ENCODE measurements at regions not wholly inside any gene's neighbourhood (a gene's known extent, or its start where the extent isn't known, plus 50 kb on each side); places are given as distances from the start of the nearest gene placed in this dataset.

DNA sequence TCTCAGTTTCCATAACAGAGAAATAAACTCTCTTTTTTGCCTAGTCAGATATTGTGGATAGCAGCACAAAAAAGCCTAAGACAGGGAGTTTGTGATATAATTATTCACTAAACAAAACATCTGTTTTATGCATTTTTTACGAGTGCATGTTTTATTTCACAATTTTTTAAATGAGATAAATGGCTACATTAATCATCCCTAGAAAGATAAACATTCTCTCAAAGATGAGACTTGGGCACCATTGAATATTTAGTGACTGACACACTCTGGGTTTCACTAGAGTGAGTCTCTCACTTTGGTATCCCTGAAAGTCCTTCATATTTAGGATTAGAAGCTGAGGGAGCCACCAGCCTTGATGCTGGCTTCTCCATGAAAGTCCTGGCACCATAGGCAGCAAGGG lies 74.3 kb upstream of the LRCH1 start:
- H3K9me2 ChIP-seq: no peaks in the 10 kb centered on the region
- POLR2A ChIA-PET: no interaction called here
- no peaks in the 10 kb centered on the region for H4K20me1 ChIP-seq (ENCODE audit: insufficient read depth)
- H3K9me3 ChIP-seq: peaks cover 3% of the 10 kb centered on the region; the same call in 1 of the 2 replicates
- peaks cover 0 to 11% of the 10 kb centered on the region in 2 experiments; a peak in 1 of 4 replicates for H3K4me1 ChIP-seq (ENCODE audit: control insufficient read depth in 1 of 2, insufficient read depth in 2 of 2, low read depth in 1 of 2, low read length in 1 of 2)
- WGBS (ENCODE audit: low lambda C conversion rate): 41% methylated on average over 1 of the region's 1 CpG
- no peaks in the 10 kb centered on the region for H3F3A ChIP-seq (replicated peaks; ENCODE audit: insufficient read depth)
- H3K4me3 ChIP-seq (ENCODE audit: low read depth in 2 of 2, low read length in 1 of 2): no peak overlapping the region
- TF ChIP-seq SIN3A (IDR thresholded peaks at IDR 0.05; ENCODE audit: borderline replicate concordance, low read depth, low read length) (no peak), ELF1 (IDR thresholded peaks at IDR 0.05) (no peak), TEAD4 (IDR thresholded peaks at IDR 0.05; ENCODE audit: borderline replicate concordance, insufficient read depth) (no peak), GATA2 (CRISPR knock-in tag; IDR thresholded peaks at IDR 0.05) (no peak), RAD21 (IDR thresholded peaks at IDR 0.05; ENCODE audit: low read length) (no peak), FOSL2 (IDR thresholded peaks at IDR 0.05; ENCODE audit: borderline replicate concordance, low read depth) (no peak), IRF3 (IDR thresholded peaks at IDR 0.05; ENCODE audit: low read depth, low read length) (no peak), FOXM1 (IDR thresholded peaks at IDR 0.05; ENCODE audit: low read depth) (no peak), EZH2phosphoT487 (IDR thresholded peaks at IDR 0.05; ENCODE audit: borderline replicate concordance, low read depth) (no peak), TAF1 (IDR thresholded peaks at IDR 0.05; ENCODE audit: borderline replicate concordance, low read depth, low read length) (no peak), NFIC (IDR thresholded peaks at IDR 0.05; ENCODE audit: borderline replicate concordance) (no peak), ZBTB33 (IDR thresholded peaks at IDR 0.05; ENCODE audit: borderline replicate concordance, low read depth) (no peak), SMC3 (IDR thresholded peaks at IDR 0.05; ENCODE audit: low read depth, low read length) (no peak)
- TF ChIP-seq, protein P1, sequence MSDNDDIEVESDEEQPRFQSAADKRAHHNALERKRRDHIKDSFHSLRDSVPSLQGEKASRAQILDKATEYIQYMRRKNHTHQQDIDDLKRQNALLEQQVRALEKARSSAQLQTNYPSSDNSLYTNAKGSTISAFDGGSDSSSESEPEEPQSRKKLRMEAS (IDR thresholded peaks at IDR 0.05; ENCODE audit: low read depth): no peak
- TF ChIP-seq, protein P2, sequence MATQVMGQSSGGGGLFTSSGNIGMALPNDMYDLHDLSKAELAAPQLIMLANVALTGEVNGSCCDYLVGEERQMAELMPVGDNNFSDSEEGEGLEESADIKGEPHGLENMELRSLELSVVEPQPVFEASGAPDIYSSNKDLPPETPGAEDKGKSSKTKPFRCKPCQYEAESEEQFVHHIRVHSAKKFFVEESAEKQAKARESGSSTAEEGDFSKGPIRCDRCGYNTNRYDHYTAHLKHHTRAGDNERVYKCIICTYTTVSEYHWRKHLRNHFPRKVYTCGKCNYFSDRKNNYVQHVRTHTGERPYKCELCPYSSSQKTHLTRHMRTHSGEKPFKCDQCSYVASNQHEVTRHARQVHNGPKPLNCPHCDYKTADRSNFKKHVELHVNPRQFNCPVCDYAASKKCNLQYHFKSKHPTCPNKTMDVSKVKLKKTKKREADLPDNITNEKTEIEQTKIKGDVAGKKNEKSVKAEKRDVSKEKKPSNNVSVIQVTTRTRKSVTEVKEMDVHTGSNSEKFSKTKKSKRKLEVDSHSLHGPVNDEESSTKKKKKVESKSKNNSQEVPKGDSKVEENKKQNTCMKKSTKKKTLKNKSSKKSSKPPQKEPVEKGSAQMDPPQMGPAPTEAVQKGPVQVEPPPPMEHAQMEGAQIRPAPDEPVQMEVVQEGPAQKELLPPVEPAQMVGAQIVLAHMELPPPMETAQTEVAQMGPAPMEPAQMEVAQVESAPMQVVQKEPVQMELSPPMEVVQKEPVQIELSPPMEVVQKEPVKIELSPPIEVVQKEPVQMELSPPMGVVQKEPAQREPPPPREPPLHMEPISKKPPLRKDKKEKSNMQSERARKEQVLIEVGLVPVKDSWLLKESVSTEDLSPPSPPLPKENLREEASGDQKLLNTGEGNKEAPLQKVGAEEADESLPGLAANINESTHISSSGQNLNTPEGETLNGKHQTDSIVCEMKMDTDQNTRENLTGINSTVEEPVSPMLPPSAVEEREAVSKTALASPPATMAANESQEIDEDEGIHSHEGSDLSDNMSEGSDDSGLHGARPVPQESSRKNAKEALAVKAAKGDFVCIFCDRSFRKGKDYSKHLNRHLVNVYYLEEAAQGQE (IDR thresholded peaks at IDR 0.05; ENCODE audit: low read depth, low read length): no peak
- H3K79me2 ChIP-seq (ENCODE audit: insufficient read depth): no peaks in the 10 kb centered on the region
- H3K27me3 ChIP-seq (ENCODE audit: insufficient read depth): no peaks in the 10 kb centered on the region; the same call in 1 of the 2 replicates
- no peak for DNase-seq
- no peaks in the 10 kb centered on the region for H3K36me3 ChIP-seq (replicated peaks in 1 of 2; ENCODE audit: control insufficient read depth in 1 of 2, insufficient read depth in 2 of 2, low read length in 1 of 2)
- no peak overlapping the region for H3K27ac ChIP-seq (ENCODE audit: low read depth in 2 of 2, low read length in 1 of 2)
- H3K9ac ChIP-seq: no peak overlapping the region
- CTCF ChIA-PET: interaction anchor here (0.9 to 2.0 kb wide), 2 partner anchors 9 to 16 kb away, joined by 3 to 5 read pairs; no protein-coding TSS in a partner anchor
- no peak overlapping the region for H3K4me2 ChIP-seq
- H2AFZ ChIP-seq (ENCODE audit: low read depth): no peak overlapping the region
